HepG2 (cell line): ENCODE measurements at regions not wholly inside any gene's neighbourhood (a gene's known extent, or its start where the extent isn't known, plus 50 kb on each side); places are given as distances from the start of the nearest gene placed in this dataset.

ENCODE experiments used
- ATAC-seq: fragments of 200-7000 bp; cut with Tn5 transposase; 3 replicates; pipeline ENCODE4 v1.9.1; 2020; ENCODE audit warnings: mild to moderate bottlenecking, moderate library complexity
- BruUV-seq: library from RNA; stranded (reverse); fragments of 400-500 nt; replicated peaks from 2 replicates; lab custom pipeline; 2021; lab: Mats Ljungman, UMichigan
- CTCF ChIA-PET: fragments of 300-600 bp; formaldehyde crosslinking; extraction: SDS; loops from one replicate; lab custom pipeline; 2021; ENCODE audit warnings: low total read pairs, inconsistent platforms, low intra/inter-chr PET ratio; lab: Yijun Ruan, JAX
- POLR2A ChIA-PET: fragments of 350-600 bp; sonication (Branson Sonifier 250); formaldehyde crosslinking; loops from one replicate; lab custom pipeline; 2020; ENCODE audit warnings: antibody characterized with exemption, inconsistent platforms; lab: Yijun Ruan, JAX
- DNase-seq: peaks from one replicate; pipeline ENCODE4 v3.0.0-alpha.2; 2015; ENCODE audit warnings: low spot score
- FAIRE-seq: peaks from 3 replicates; lab custom pipeline; 2011; peaks lifted over from hg19 to GRCh38; lab: Jason Lieb, UNC
- H2AFZ ChIP-seq: one replicate; pipeline ENCODE4 v1.6.1; 2011; ENCODE audit warnings: low read length, inconsistent platforms
- H3K27ac ChIP-seq: fragments of 300-600 bp; 3 replicates; pipeline ENCODE4 v1.8.0; 2011; ENCODE audit warnings: mixed run types, mild to moderate bottlenecking, mixed read lengths, low read length, inconsistent platforms; ENCODE audit not compliant: insufficient read depth; ENCODE audit errors: extremely low read length
- H3K27me3 ChIP-seq, 2 experiments: fragments of 200-600 bp in 1 of 2; 2 replicates in 1 of 2; 3 replicates in 1 of 2; pipeline versions ENCODE4 v1.6.0 to v1.8.0; 2011; ENCODE audit warnings: low read length in 2 of 2, mild to moderate bottlenecking in 2 of 2, moderate library complexity in 2 of 2, inconsistent platforms in 1 of 2; ENCODE audit not compliant: insufficient read depth in 2 of 2, control insufficient read depth in 1 of 2
- H3K36me3 ChIP-seq, 2 experiments: fragments of 200-600 bp in 1 of 2; replicated peaks in 1 of 2; 2 replicates in 1 of 2; 3 replicates in 1 of 2; pipeline versions ENCODE4 v1.5.1 to v1.8.0; 2011; ENCODE audit warnings: low read length in 2 of 2, inconsistent platforms in 1 of 2; ENCODE audit not compliant: insufficient read depth in 2 of 2, control insufficient read depth in 1 of 2
- H3K4me1 ChIP-seq: 2 replicates; pipeline ENCODE4 v1.5.1; 2012; ENCODE audit warnings: low read length, inconsistent platforms; ENCODE audit not compliant: insufficient read depth
- H3K4me2 ChIP-seq: 2 replicates; pipeline ENCODE4 v1.6.0; 2011; ENCODE audit warnings: low read depth, low read length, inconsistent platforms
- H3K4me3 ChIP-seq, 3 experiments: fragments of 200-600 bp in 1 of 3; sonication (generic), shearing (Covaris generic) in 1 of 3; replicated peaks in 1 of 3; 2 replicates each; pipeline ENCODE4 v1.5.1; 2011 to 2016; ENCODE audit warnings: low read length in 3 of 3, inconsistent platforms in 2 of 3, low read depth in 2 of 3, mild to moderate bottlenecking in 2 of 3, control low read depth in 1 of 3, mixed read lengths in 1 of 3; ENCODE audit not compliant: insufficient read depth in 1 of 3
- H3K79me2 ChIP-seq: one replicate; pipeline ENCODE4 v1.6.1; 2011; ENCODE audit warnings: low read length, inconsistent platforms; ENCODE audit not compliant: insufficient read depth
- H3K9ac ChIP-seq: 2 replicates; pipeline ENCODE4 v1.6.0; 2011; ENCODE audit warnings: mild to moderate bottlenecking, low read depth, low read length, inconsistent platforms; ENCODE audit not compliant: insufficient read depth
- H3K9me3 ChIP-seq: 2 replicates; pipeline ENCODE4 v1.5.1; 2012; ENCODE audit warnings: mild to moderate bottlenecking, low read length
- H4K20me1 ChIP-seq: 2 replicates; pipeline ENCODE4 v1.6.0; 2011; ENCODE audit warnings: inconsistent platforms, mild to moderate bottlenecking, low read length, moderate library complexity; ENCODE audit not compliant: insufficient read depth
- ETV5 ChIP-seq: IDR thresholded peaks from 2 replicates; pipeline ENCODE4 v1.6.1; 2018; ENCODE audit warnings: missing biosample characterization, missing genetic modification reagents, inconsistent platforms, borderline replicate concordance
- TGIF2 ChIP-seq: IDR thresholded peaks from 2 replicates; pipeline ENCODE4 v1.6.1; 2016; ENCODE audit warnings: control low read depth, missing compliant biosample characterization
- TP53 ChIP-seq: sonication (generic); formaldehyde crosslinking; conservative IDR thresholded peaks from 2 replicates; pipeline ENCODE4 v1.4.0; 2020; ENCODE audit warnings: missing genetic modification reagents
- ZNF138 ChIP-seq: sonication (generic); formaldehyde crosslinking; IDR thresholded peaks from 2 replicates; pipeline ENCODE4 v1.5.0; 2020; ENCODE audit warnings: mild to moderate bottlenecking, low read depth, missing genetic modification reagents
- WGBS: methylation state at CpG from one replicate; pipeline ENCODE4 v1.1.6; 2017; ENCODE audit warnings: low lambda C conversion rate; 5-methylcytosine and 5-hydroxymethylcytosine counted together
- in situ Hi-C: cut with HindIII; loops from 2 replicates; pipeline ENCODE4 v1.10.0; 2017; ENCODE audit warnings: low pct_unique_long_range_greater_than_20kb; ENCODE audit not compliant: extremely low pct_ligation_motif_present
- intact Hi-C: fragments of 100-400 bp; cut with micrococcal nuclease; formaldehyde crosslinking; loops from one replicate; pipeline ENCODE4 v1.10.0; 2022; ENCODE audit not compliant: unreplicated experiment
- TF ChIP-seq, protein P1 (sequence below): IDR thresholded peaks from 2 replicates; pipeline ENCODE4 v1.4.0; 2020; ENCODE audit warnings: mild to moderate bottlenecking, missing genetic modification reagents
- TF ChIP-seq, protein P2 (sequence below): sonication (generic); formaldehyde crosslinking; IDR thresholded peaks from 2 replicates; pipeline ENCODE4 v1.4.0; 2020; ENCODE audit warnings: missing genetic modification reagents
- TF ChIP-seq, protein P3 (sequence below): sonication (generic); formaldehyde crosslinking; IDR thresholded peaks from 2 replicates; pipeline ENCODE4 v1.9.0; 2021; ENCODE audit warnings: mild to moderate bottlenecking, missing genetic modification reagents

DNA sequence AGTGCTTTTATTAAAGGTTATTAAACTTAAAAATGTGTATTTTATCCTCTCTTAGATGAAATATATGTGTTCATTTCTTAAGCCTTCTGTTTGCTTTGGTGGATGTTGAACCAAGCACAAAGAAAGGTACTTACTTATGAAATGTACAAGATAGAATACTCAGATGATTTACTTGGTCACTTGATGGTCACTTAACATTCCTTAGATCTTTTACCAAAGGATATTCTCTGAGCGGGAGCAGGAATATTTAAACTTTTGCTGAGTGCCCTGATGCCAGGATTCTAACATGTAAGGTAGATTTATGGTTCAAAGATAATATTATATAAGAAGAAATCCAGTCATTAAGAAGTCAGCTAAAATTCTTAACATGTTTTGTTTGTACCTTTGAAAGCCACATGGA, 193.5 kb upstream of the ZEB2 start (continued):
- TF ChIP-seq, protein P1, sequence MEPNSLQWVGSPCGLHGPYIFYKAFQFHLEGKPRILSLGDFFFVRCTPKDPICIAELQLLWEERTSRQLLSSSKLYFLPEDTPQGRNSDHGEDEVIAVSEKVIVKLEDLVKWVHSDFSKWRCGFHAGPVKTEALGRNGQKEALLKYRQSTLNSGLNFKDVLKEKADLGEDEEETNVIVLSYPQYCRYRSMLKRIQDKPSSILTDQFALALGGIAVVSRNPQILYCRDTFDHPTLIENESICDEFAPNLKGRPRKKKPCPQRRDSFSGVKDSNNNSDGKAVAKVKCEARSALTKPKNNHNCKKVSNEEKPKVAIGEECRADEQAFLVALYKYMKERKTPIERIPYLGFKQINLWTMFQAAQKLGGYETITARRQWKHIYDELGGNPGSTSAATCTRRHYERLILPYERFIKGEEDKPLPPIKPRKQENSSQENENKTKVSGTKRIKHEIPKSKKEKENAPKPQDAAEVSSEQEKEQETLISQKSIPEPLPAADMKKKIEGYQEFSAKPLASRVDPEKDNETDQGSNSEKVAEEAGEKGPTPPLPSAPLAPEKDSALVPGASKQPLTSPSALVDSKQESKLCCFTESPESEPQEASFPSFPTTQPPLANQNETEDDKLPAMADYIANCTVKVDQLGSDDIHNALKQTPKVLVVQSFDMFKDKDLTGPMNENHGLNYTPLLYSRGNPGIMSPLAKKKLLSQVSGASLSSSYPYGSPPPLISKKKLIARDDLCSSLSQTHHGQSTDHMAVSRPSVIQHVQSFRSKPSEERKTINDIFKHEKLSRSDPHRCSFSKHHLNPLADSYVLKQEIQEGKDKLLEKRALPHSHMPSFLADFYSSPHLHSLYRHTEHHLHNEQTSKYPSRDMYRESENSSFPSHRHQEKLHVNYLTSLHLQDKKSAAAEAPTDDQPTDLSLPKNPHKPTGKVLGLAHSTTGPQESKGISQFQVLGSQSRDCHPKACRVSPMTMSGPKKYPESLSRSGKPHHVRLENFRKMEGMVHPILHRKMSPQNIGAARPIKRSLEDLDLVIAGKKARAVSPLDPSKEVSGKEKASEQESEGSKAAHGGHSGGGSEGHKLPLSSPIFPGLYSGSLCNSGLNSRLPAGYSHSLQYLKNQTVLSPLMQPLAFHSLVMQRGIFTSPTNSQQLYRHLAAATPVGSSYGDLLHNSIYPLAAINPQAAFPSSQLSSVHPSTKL (CRISPR knock-in tag), result no peak
- TF ChIP-seq TGIF2 (CRISPR knock-in tag) (no peak), TP53 (CRISPR knock-in tag) (no peak), ETV5 (CRISPR knock-in tag) (no peak)

DNA sequence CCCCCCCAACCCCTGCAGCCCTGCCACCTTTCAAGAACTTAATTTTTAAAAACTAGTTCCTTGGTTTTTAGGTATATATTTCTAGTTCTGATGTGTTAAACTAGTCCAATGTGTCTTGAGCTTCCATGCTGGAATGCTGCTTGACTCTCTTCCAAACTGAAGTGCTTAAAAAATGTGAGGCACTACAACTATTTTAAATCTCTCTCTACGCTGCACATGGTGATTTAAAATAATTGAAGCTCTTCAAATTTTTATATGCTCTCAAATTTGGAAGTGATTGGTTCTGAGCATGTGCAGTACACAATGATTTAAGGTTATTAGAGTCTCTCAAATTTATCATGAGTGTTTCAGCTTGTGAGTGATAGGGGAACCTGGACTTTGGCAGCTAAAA, 192.6 kb upstream of the ZEB2 start:
- no peaks in the 10 kb centered on the region for H3K27me3 ChIP-seq
- BruUV-seq, result no TSS peak
- H3K4me3 ChIP-seq, result no peak overlapping the region
- peaks cover 24% of the 10 kb centered on the region for H3K9me3 ChIP-seq
- no peaks in the 10 kb centered on the region for H3K4me1 ChIP-seq
- intact Hi-C loops, result no loop called here
- POLR2A ChIA-PET, result no interaction called here
- ATAC-seq (no peak), DNase-seq (no peak), FAIRE-seq (no peak)
- WGBS, result 0% methylated on average over 1 of the region's 1 CpG
- CTCF ChIA-PET, result no interaction called here
- no peaks in the 10 kb centered on the region for H4K20me1 ChIP-seq
- H3K79me2 ChIP-seq, result no peaks in the 10 kb centered on the region
- no peak overlapping the region for H2AFZ ChIP-seq
- H3K36me3 ChIP-seq, result no peaks in the 10 kb centered on the region
- in situ Hi-C loops, result no loop called here
- no peak overlapping the region for H3K27ac ChIP-seq
- H3K9ac ChIP-seq, result no peak overlapping the region
- no peak overlapping the region for H3K4me2 ChIP-seq
- TF ChIP-seq, protein P2, sequence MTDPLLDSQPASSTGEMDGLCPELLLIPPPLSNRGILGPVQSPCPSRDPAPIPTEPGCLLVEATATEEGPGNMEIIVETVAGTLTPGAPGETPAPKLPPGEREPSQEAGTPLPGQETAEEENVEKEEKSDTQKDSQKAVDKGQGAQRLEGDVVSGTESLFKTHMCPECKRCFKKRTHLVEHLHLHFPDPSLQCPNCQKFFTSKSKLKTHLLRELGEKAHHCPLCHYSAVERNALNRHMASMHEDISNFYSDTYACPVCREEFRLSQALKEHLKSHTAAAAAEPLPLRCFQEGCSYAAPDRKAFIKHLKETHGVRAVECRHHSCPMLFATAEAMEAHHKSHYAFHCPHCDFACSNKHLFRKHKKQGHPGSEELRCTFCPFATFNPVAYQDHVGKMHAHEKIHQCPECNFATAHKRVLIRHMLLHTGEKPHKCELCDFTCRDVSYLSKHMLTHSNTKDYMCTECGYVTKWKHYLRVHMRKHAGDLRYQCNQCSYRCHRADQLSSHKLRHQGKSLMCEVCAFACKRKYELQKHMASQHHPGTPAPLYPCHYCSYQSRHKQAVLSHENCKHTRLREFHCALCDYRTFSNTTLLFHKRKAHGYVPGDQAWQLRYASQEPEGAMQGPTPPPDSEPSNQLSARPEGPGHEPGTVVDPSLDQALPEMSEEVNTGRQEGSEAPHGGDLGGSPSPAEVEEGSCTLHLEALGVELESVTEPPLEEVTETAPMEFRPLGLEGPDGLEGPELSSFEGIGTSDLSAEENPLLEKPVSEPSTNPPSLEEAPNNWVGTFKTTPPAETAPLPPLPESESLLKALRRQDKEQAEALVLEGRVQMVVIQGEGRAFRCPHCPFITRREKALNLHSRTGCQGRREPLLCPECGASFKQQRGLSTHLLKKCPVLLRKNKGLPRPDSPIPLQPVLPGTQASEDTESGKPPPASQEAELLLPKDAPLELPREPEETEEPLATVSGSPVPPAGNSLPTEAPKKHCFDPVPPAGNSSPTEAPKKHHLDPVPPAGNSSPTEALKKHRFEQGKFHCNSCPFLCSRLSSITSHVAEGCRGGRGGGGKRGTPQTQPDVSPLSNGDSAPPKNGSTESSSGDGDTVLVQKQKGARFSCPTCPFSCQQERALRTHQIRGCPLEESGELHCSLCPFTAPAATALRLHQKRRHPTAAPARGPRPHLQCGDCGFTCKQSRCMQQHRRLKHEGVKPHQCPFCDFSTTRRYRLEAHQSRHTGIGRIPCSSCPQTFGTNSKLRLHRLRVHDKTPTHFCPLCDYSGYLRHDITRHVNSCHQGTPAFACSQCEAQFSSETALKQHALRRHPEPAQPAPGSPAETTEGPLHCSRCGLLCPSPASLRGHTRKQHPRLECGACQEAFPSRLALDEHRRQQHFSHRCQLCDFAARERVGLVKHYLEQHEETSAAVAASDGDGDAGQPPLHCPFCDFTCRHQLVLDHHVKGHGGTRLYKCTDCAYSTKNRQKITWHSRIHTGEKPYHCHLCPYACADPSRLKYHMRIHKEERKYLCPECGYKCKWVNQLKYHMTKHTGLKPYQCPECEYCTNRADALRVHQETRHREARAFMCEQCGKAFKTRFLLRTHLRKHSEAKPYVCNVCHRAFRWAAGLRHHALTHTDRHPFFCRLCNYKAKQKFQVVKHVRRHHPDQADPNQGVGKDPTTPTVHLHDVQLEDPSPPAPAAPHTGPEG (CRISPR knock-in tag), result no peak
- TF ChIP-seq, protein P3, sequence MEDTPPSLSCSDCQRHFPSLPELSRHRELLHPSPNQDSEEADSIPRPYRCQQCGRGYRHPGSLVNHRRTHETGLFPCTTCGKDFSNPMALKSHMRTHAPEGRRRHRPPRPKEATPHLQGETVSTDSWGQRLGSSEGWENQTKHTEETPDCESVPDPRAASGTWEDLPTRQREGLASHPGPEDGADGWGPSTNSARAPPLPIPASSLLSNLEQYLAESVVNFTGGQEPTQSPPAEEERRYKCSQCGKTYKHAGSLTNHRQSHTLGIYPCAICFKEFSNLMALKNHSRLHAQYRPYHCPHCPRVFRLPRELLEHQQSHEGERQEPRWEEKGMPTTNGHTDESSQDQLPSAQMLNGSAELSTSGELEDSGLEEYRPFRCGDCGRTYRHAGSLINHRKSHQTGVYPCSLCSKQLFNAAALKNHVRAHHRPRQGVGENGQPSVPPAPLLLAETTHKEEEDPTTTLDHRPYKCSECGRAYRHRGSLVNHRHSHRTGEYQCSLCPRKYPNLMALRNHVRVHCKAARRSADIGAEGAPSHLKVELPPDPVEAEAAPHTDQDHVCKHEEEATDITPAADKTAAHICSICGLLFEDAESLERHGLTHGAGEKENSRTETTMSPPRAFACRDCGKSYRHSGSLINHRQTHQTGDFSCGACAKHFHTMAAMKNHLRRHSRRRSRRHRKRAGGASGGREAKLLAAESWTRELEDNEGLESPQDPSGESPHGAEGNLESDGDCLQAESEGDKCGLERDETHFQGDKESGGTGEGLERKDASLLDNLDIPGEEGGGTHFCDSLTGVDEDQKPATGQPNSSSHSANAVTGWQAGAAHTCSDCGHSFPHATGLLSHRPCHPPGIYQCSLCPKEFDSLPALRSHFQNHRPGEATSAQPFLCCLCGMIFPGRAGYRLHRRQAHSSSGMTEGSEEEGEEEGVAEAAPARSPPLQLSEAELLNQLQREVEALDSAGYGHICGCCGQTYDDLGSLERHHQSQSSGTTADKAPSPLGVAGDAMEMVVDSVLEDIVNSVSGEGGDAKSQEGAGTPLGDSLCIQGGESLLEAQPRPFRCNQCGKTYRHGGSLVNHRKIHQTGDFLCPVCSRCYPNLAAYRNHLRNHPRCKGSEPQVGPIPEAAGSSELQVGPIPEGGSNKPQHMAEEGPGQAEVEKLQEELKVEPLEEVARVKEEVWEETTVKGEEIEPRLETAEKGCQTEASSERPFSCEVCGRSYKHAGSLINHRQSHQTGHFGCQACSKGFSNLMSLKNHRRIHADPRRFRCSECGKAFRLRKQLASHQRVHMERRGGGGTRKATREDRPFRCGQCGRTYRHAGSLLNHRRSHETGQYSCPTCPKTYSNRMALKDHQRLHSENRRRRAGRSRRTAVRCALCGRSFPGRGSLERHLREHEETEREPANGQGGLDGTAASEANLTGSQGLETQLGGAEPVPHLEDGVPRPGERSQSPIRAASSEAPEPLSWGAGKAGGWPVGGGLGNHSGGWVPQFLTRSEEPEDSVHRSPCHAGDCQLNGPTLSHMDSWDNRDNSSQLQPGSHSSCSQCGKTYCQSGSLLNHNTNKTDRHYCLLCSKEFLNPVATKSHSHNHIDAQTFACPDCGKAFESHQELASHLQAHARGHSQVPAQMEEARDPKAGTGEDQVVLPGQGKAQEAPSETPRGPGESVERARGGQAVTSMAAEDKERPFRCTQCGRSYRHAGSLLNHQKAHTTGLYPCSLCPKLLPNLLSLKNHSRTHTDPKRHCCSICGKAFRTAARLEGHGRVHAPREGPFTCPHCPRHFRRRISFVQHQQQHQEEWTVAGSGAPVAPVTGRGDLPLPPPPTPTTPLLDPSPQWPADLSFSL, result no peak
- TF ChIP-seq ZNF138 (CRISPR knock-in tag), result no peak
